Fibroblast of mammary gland (primary cell): ENCODE measurements at regions not wholly inside any gene's neighbourhood (a gene's known extent, or its start where the extent isn't known, plus 50 kb on each side); places are given as distances from the start of the nearest gene placed in this dataset.

Source experiments
- DNase-seq: peaks from one replicate; pipeline ENCODE4 v3.0.0-alpha.2; 2010; ENCODE audit warnings: low read depth
- H3K4me3 ChIP-seq: 2 replicates; pipeline ENCODE4 v1.5.1; 2011; ENCODE audit warnings: low read depth, mild to moderate bottlenecking, low read length, moderate library complexity; ENCODE audit not compliant: control insufficient read depth
- CTCF ChIP-seq: conservative IDR thresholded peaks from 2 replicates; pipeline ENCODE4 v1.5.1; 2011; ENCODE audit warnings: low read depth, low read length, inconsistent platforms; ENCODE audit not compliant: control insufficient read depth, insufficient read depth

GRCh38 chr6:163960128-163960527 lies 545.6 kb downstream of the QKI start:
- no peak for DNase-seq
- no peak for TF ChIP-seq CTCF
- no peak overlapping the region for H3K4me3 ChIP-seq

GRCh38 chr6:163958646-163959045 lies 544.1 kb downstream of the QKI start:
- TF ChIP-seq CTCF: no peak
- H3K4me3 ChIP-seq: no peak overlapping the region
- DNase-seq: no peak

- DNase-seq: peak; percentile 85
- TF ChIP-seq CTCF: peak; percentile 97
- H3K4me3 ChIP-seq: no peak overlapping the region
Observed at GRCh38 chr6:163956571-163957407, 542.3 kb downstream of the QKI start.

- TF ChIP-seq CTCF: no peak
- no peak overlapping the region for H3K4me3 ChIP-seq
- DNase-seq: no peak
Observed at GRCh38 chr6:163955756-163956155, 541.2 kb downstream of the QKI start.

- peak; percentile 43 for DNase-seq
- no peak for TF ChIP-seq CTCF
- no peak overlapping the region for H3K4me3 ChIP-seq
Observed at GRCh38 chr6:163955096-163955495, 540.6 kb downstream of the QKI start.

- no peak for DNase-seq
- H3K4me3 ChIP-seq: no peak overlapping the region
- no peak for TF ChIP-seq CTCF
Observed at GRCh38 chr6:163954088-163954775, 539.7 kb downstream of the QKI start.

- no peak overlapping the region for H3K4me3 ChIP-seq
- DNase-seq: no peak
- no peak for TF ChIP-seq CTCF
Observed at GRCh38 chr6:163952005-163952404, 537.5 kb downstream of the QKI start.
